ENCODE measurements at regions not wholly inside any gene's neighbourhood (a gene's known extent, or its start where the extent isn't known, plus 50 kb on each side); places are given as distances from the start of the nearest gene placed in this dataset.

DNA sequence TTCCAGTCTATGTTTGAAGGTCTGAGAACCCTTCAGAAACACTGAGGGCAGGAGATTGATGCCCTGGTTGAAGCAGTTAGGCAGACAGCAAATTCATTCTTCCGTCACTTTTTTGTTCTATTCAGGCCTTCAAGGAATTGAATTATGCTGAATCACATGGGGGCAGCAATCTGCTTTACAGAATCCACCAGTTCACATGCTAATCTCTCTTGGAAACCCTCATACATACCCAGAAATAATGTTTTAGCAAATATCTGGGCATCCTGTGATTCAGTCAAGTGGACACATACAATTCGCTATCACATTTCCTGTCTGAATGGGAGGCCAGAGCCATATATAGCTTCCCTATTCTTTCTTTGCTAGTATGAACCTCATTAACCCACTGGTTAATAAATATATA, 301.4 kb upstream of the CNTNAP5 start:
- TF ChIP-seq, protein P1, sequence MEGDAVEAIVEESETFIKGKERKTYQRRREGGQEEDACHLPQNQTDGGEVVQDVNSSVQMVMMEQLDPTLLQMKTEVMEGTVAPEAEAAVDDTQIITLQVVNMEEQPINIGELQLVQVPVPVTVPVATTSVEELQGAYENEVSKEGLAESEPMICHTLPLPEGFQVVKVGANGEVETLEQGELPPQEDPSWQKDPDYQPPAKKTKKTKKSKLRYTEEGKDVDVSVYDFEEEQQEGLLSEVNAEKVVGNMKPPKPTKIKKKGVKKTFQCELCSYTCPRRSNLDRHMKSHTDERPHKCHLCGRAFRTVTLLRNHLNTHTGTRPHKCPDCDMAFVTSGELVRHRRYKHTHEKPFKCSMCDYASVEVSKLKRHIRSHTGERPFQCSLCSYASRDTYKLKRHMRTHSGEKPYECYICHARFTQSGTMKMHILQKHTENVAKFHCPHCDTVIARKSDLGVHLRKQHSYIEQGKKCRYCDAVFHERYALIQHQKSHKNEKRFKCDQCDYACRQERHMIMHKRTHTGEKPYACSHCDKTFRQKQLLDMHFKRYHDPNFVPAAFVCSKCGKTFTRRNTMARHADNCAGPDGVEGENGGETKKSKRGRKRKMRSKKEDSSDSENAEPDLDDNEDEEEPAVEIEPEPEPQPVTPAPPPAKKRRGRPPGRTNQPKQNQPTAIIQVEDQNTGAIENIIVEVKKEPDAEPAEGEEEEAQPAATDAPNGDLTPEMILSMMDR (IDR thresholded peaks at IDR 0.05) = no peak
- TF ChIP-seq POLR2AphosphoS5 (IDR thresholded peaks at IDR 0.05; ENCODE audit: low read depth, low read length) = no peak

All from Panc1 (cell line).